ENCODE measurements at regions not wholly inside any gene's neighbourhood (a gene's known extent, or its start where the extent isn't known, plus 50 kb on each side); places are given as distances from the start of the nearest gene placed in this dataset.

DNA sequence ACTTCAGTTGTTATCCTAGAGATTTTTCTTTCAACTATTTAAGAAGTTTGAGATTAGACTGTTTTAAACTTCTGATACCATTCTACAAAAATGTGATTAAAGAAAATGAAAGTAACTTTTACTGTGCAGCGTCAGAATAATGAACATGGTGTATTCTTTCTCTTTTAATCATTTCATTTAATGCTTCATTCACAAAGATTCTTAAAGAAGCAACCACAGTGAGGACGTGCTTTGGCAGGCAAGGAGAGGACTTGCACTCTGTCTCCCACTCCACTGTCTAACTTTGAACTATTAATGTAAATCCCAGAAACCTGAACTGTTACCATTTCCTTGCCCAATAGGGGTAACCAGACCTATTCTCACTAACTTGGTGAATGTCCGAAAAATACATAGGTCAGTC, 137.0 kb downstream of the KCNRG start:
- no peak overlapping the region for H3T11ph ChIP-seq (ENCODE audit: low read length)
- no peaks in the 10 kb centered on the region; the same call in 1 of the 2 replicates for H3K27me3 Mint-ChIP-seq (ENCODE audit: low read depth)
- no peak overlapping the region for H3K56ac ChIP-seq (ENCODE audit: insufficient read length, low read depth, low read length)
- TF ChIP-seq, protein P1, sequence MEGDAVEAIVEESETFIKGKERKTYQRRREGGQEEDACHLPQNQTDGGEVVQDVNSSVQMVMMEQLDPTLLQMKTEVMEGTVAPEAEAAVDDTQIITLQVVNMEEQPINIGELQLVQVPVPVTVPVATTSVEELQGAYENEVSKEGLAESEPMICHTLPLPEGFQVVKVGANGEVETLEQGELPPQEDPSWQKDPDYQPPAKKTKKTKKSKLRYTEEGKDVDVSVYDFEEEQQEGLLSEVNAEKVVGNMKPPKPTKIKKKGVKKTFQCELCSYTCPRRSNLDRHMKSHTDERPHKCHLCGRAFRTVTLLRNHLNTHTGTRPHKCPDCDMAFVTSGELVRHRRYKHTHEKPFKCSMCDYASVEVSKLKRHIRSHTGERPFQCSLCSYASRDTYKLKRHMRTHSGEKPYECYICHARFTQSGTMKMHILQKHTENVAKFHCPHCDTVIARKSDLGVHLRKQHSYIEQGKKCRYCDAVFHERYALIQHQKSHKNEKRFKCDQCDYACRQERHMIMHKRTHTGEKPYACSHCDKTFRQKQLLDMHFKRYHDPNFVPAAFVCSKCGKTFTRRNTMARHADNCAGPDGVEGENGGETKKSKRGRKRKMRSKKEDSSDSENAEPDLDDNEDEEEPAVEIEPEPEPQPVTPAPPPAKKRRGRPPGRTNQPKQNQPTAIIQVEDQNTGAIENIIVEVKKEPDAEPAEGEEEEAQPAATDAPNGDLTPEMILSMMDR (conservative IDR thresholded peaks at IDR 0.05): no peak
- no peaks in the 10 kb centered on the region for H3K27me3 ChIP-seq (ENCODE audit: insufficient read depth, low read length)
- H2AK5ac ChIP-seq (ENCODE audit: insufficient read length, low read length): no peak overlapping the region
- H4K20me1 ChIP-seq (ENCODE audit: control insufficient read depth, insufficient read depth, insufficient read length): no peaks in the 10 kb centered on the region
- no peak overlapping the region for H4K8ac ChIP-seq (replicated peaks; ENCODE audit: insufficient read length, low read depth, low read length)
- WGBS (ENCODE audit: extremely low coverage, insufficient read length, low lambda C conversion rate): no CpG with 5 or more reads among the region's 3 CpGs
- H3K79me1 ChIP-seq (ENCODE audit: insufficient read depth, low read depth, low read length, poor library complexity, severe bottlenecking): no peaks in the 10 kb centered on the region
- H3K9me3 Mint-ChIP-seq: no peaks in the 10 kb centered on the region
- H3K27ac ChIP-seq (ENCODE audit: insufficient read length, low read depth, low read length): no peak overlapping the region
- no peak overlapping the region for H4K91ac ChIP-seq (ENCODE audit: insufficient read length, low read depth, low read length)
- H2BK120ac ChIP-seq (ENCODE audit: low read depth, low read length, poor library complexity, severe bottlenecking): no peak overlapping the region
- no peaks in the 10 kb centered on the region for H3K9me3 ChIP-seq (ENCODE audit: control insufficient read depth, low read depth, low read length)
- no peak for DNase-seq
- no peaks in the 10 kb centered on the region for H3K79me2 ChIP-seq (ENCODE audit: insufficient read depth, low read length)
- H2AFZ ChIP-seq (ENCODE audit: low read length): no peak overlapping the region
- no peak overlapping the region for H3K4me2 ChIP-seq (ENCODE audit: insufficient read depth, insufficient read length, low read length)
- no peak overlapping the region for H3K4ac ChIP-seq (ENCODE audit: low read depth, low read length)
- no peak overlapping the region for H2BK20ac ChIP-seq (ENCODE audit: low read depth, low read length, poor library complexity, severe bottlenecking)
- H3K4me1 Mint-ChIP-seq: peaks cover 23 to 33% of the 10 kb centered on the region in 2 experiments
- H3K23me2 ChIP-seq (ENCODE audit: insufficient read length, low read depth, low read length, poor library complexity, severe bottlenecking): no peaks in the 10 kb centered on the region
- no peak overlapping the region for H3K27ac Mint-ChIP-seq
- H3K9ac ChIP-seq (ENCODE audit: extremely low read depth, insufficient read length, low read length): no peak overlapping the region
- H3K4me3 Mint-ChIP-seq: no peak overlapping the region
- H3K18ac ChIP-seq (ENCODE audit: insufficient read length, low read depth, low read length): no peak overlapping the region
- no peaks in the 10 kb centered on the region for H3K36me3 Mint-ChIP-seq (ENCODE audit: insufficient read depth in 1 of 3, low read depth in 3 of 3)
- H2BK12ac ChIP-seq (ENCODE audit: insufficient read length, low read depth, low read length): no peak overlapping the region
- no peak overlapping the region for H3K14ac ChIP-seq (ENCODE audit: insufficient read depth, low read length)
- no peaks in the 10 kb centered on the region for H3K4me1 ChIP-seq (ENCODE audit: insufficient read depth, low read length)
- no peak overlapping the region for H2BK15ac ChIP-seq (ENCODE audit: low read depth, low read length)
- H3K23ac ChIP-seq (ENCODE audit: insufficient read length, low read depth, low read length): no peak overlapping the region
- no peak overlapping the region for H4K5ac ChIP-seq (ENCODE audit: insufficient read length, low read depth, low read length)
- no peak overlapping the region for H2BK5ac ChIP-seq (ENCODE audit: insufficient read length, low read length)

All from H9 (cell line).